Transverse colon (tissue), 4 donors: ENCODE measurements at regions not wholly inside any gene's neighbourhood (a gene's known extent, or its start where the extent isn't known, plus 50 kb on each side); places are given as distances from the start of the nearest gene placed in this dataset.

ENCODE experiments used
- DNase-seq: peaks from one replicate; pipeline ENCODE4 v3.0.0-alpha.2; 2019
- H3K27ac ChIP-seq, 4 donors: fragments of 200-600 bp; sonication (generic); 2 replicates each; pipeline ENCODE4 v1.5.1; 2016 to 2018; ENCODE audit warnings: inconsistent platforms in 4 of 4
- H3K27me3 ChIP-seq: fragments of 200-600 bp; sonication (generic); 2 replicates; pipeline ENCODE4 v1.5.1; 2017; ENCODE audit warnings: inconsistent platforms
- H3K36me3 ChIP-seq, 4 donors: fragments of 200-600 bp; sonication (generic); 2 replicates each; pipeline ENCODE4 v1.5.1; 2017 to 2019; ENCODE audit warnings: inconsistent platforms in 4 of 4
- H3K4me1 ChIP-seq, 4 donors: fragments of 200-600 bp; sonication (generic); 2 replicates each; pipeline ENCODE4 v1.5.1; 2017 to 2020; ENCODE audit warnings: inconsistent platforms in 4 of 4
- H3K4me3 ChIP-seq, 4 donors: fragments of 200-600 bp; sonication (generic); 1 replicate in 1 of 4; 2 replicates in 3 of 4; pipeline versions ENCODE4 v1.5.1 to v1.6.1; 2017 to 2019; ENCODE audit warnings: inconsistent platforms in 4 of 4
- H3K9me3 ChIP-seq, 2 donors: fragments of 200-600 bp; sonication (generic); 2 replicates each; pipeline ENCODE4 v1.5.1; 2017 to 2019; ENCODE audit warnings: inconsistent platforms in 2 of 2
- CTCF ChIP-seq, 5 experiments: fragments of 200-600 bp in 3 of 5; fragments of 450-650 bp in 2 of 5; sonication (generic) in 3 of 5; IDR thresholded peaks; 1 replicate in 2 of 5; 2 replicates in 3 of 5; pipeline ENCODE4 v1.5.1; 2016 to 2017; ENCODE audit warnings: antibody characterized with exemption in 5 of 5, inconsistent platforms in 3 of 5, mild to moderate bottlenecking in 2 of 5, moderate library complexity in 1 of 5
- EP300 ChIP-seq: sonication (generic); formaldehyde crosslinking; IDR thresholded peaks from one replicate; pipeline ENCODE4 v1.6.1; 2017; ENCODE audit warnings: antibody characterized with exemption, low read depth
- POLR2A ChIP-seq: fragments of 450-650 bp; IDR thresholded peaks from one replicate; pipeline ENCODE4 v1.6.1; 2016; ENCODE audit warnings: antibody characterized with exemption, mild to moderate bottlenecking, moderate library complexity
- POLR2AphosphoS5 ChIP-seq, 3 donors: sonication (generic); formaldehyde crosslinking; IDR thresholded peaks; one replicate each; pipeline ENCODE4 v1.6.1; 2016; ENCODE audit warnings: antibody characterized with exemption in 3 of 3
- WGBS, 2 donors: methylation state at CpG; one replicate each; pipeline ENCODE4 v1.1.5; 2018; ENCODE audit warnings: low coverage in 1 of 2; 5-methylcytosine and 5-hydroxymethylcytosine counted together
- in situ Hi-C, 4 donors: fragments of 200-750 bp; cut with MboI; loops; one replicate each; pipeline versions ENCODE4 v1.15.0 to v1.15.1; 2017; ENCODE audit warnings: low sequenced_read_pairs in 3 of 4, low pct_ligation_motif_present in 1 of 4, low pct_unique_long_range_greater_than_20kb in 1 of 4
- intact Hi-C: fragments of 100-400 bp; cut with DNase I; formaldehyde crosslinking; loops from one replicate; pipeline ENCODE4 v1.15.1; 2023; ENCODE audit warnings: low total_unique reads

GRCh38 chr5:141793881-141794280 is 84.3 kb downstream of the PCDH1 start:
- in situ Hi-C loops = no loop called here
- Histone ChIP-seq H3K27me3 (no peaks in the 10 kb centered on the region), H3K4me3 (no peak overlapping the region), H3K4me1 (no peaks in the 10 kb centered on the region), H3K27ac (no peak overlapping the region), H3K36me3 (no peaks in the 10 kb centered on the region), H3K9me3 (no peaks in the 10 kb centered on the region)
- no peak for DNase-seq
- TF ChIP-seq POLR2AphosphoS5 (IDR thresholded peaks at IDR 0.05) = no peak
- TF ChIP-seq EP300 = no peak
- no peak for TF ChIP-seq CTCF (IDR thresholded peaks at IDR 0.05)
- 68% methylated on average over 4 of the region's 4 CpGs; no CpG with 5 or more reads in 1 of the 2 donors for WGBS, 2 donors
- intact Hi-C loops = no loop called here

GRCh38 chr5:141793403-141793802 is 84.8 kb downstream of the PCDH1 start:
- no peak for DNase-seq
- no peak for TF ChIP-seq EP300
- no peak for TF ChIP-seq POLR2AphosphoS5 (IDR thresholded peaks at IDR 0.05)
- TF ChIP-seq POLR2A = no peak
- TF ChIP-seq CTCF (IDR thresholded peaks at IDR 0.05) = no peak
- H3K27ac ChIP-seq = no peak overlapping the region
- no peaks in the 10 kb centered on the region for H3K9me3 ChIP-seq
- WGBS, 2 donors = 72 to 79% methylated on average over 3 of the region's 3 CpGs
- H3K36me3 ChIP-seq = no peaks in the 10 kb centered on the region
- H3K4me1 ChIP-seq = no peaks in the 10 kb centered on the region
- intact Hi-C loops = no loop called here
- in situ Hi-C loops = no loop called here
- H3K4me3 ChIP-seq = no peak overlapping the region
- no peaks in the 10 kb centered on the region for H3K27me3 ChIP-seq

GRCh38 chr5:141790630-141791029 is 87.6 kb downstream of the PCDH1 start:
- no peaks in the 10 kb centered on the region for H3K9me3 ChIP-seq
- H3K27ac ChIP-seq = no peak overlapping the region
- intact Hi-C loops (no loop called here), in situ Hi-C loops (no loop called here)
- no peak overlapping the region for H3K4me3 ChIP-seq
- no peaks in the 10 kb centered on the region for H3K36me3 ChIP-seq
- TF ChIP-seq POLR2AphosphoS5 (IDR thresholded peaks at IDR 0.05) = no peak
- no peak for TF ChIP-seq CTCF (IDR thresholded peaks at IDR 0.05)
- TF ChIP-seq POLR2A = no peak
- no peak for TF ChIP-seq EP300
- no peak for DNase-seq
- WGBS, 2 donors = 73 to 82% methylated on average over 3 of the region's 3 CpGs
- no peaks in the 10 kb centered on the region for H3K27me3 ChIP-seq
- H3K4me1 ChIP-seq = no peaks in the 10 kb centered on the region

- in situ Hi-C loops = no loop called here
- TF ChIP-seq CTCF (IDR thresholded peaks at IDR 0.05) (no peak), POLR2AphosphoS5 (IDR thresholded peaks at IDR 0.05) (no peak), EP300 (no peak), POLR2A (no peak)
Measured at GRCh38 chr5:141789330-141789729, 88.9 kb downstream of the PCDH1 start.

More at GRCh38 chr5:141789330-141789729, 88.9 kb downstream of the PCDH1 start:
- H3K4me3 ChIP-seq = no peak overlapping the region
- no peaks in the 10 kb centered on the region for H3K4me1 ChIP-seq
- H3K9me3 ChIP-seq = no peaks in the 10 kb centered on the region
- no peaks in the 10 kb centered on the region for H3K27me3 ChIP-seq
- no peak for DNase-seq
- intact Hi-C loops = no loop called here
- no peak overlapping the region for H3K27ac ChIP-seq
- 17 to 70% methylated on average over 1 to 5 of the region's 5 CpGs for WGBS, 2 donors
- no peaks in the 10 kb centered on the region for H3K36me3 ChIP-seq
